MM.1S (cell line): ENCODE measurements at regions not wholly inside any gene's neighbourhood (a gene's known extent, or its start where the extent isn't known, plus 50 kb on each side); places are given as distances from the start of the nearest gene placed in this dataset.
"Not testable (repeated sequence)": the region's sequence is repeated elsewhere in the genome, so short reads cannot be mapped to it uniquely, and the experiment has no call there.

Source experiments
- DNase-seq: peaks from one replicate; pipeline ENCODE4 v3.0.0-alpha.2; 2015
- H2AFZ ChIP-seq: fragments of 300-600 bp; sonication (generic); 2 replicates; pipeline ENCODE4 v1.6.0; 2016; ENCODE audit warnings: antibody characterized with exemption, low read length
- H3F3A ChIP-seq: fragments of 300-600 bp; sonication (generic); 2 replicates; pipeline ENCODE4 v1.6.1; 2016; ENCODE audit warnings: mild to moderate bottlenecking, antibody characterized with exemption, low read length, moderate library complexity, mixed read lengths; ENCODE audit not compliant: insufficient read depth
- H3K27ac ChIP-seq: fragments of 300-600 bp; sonication (generic); 2 replicates; pipeline ENCODE4 v1.5.1; 2016; ENCODE audit warnings: mild to moderate bottlenecking, low read length
- H3K27me3 ChIP-seq: fragments of 300-600 bp; sonication (generic); replicated peaks from 2 replicates; pipeline ENCODE4 v1.6.0; 2016; ENCODE audit warnings: low read length; ENCODE audit not compliant: insufficient read depth
- H3K36me3 ChIP-seq: fragments of 300-600 bp; sonication (generic); replicated peaks from 2 replicates; pipeline ENCODE4 v1.6.1; 2016; ENCODE audit warnings: mild to moderate bottlenecking, low read length, mixed read lengths; ENCODE audit not compliant: insufficient read depth
- H3K4me1 ChIP-seq: fragments of 300-600 bp; sonication (generic); 2 replicates; pipeline ENCODE4 v1.6.1; 2016; ENCODE audit warnings: low read length, mixed read lengths
- H3K4me2 ChIP-seq: fragments of 300-600 bp; sonication (generic); 2 replicates; pipeline ENCODE4 v1.6.0; 2016; ENCODE audit warnings: low read depth, low read length
- H3K4me3 ChIP-seq: fragments of 300-600 bp; sonication (generic); 2 replicates; pipeline ENCODE4 v1.5.1; 2016; ENCODE audit warnings: low read length, mixed read lengths
- H3K79me2 ChIP-seq: fragments of 300-600 bp; sonication (generic); 2 replicates; pipeline ENCODE4 v1.6.1; 2016; ENCODE audit warnings: mixed run types, low read length, mixed read lengths
- H3K9ac ChIP-seq: fragments of 300-600 bp; sonication (generic); 2 replicates; pipeline ENCODE4 v1.6.1; 2016; ENCODE audit warnings: low read length, mixed read lengths
- H3K9me2 ChIP-seq: fragments of 300-600 bp; sonication (generic); replicated peaks from 2 replicates; pipeline ENCODE4 v1.6.1; 2016; ENCODE audit warnings: mild to moderate bottlenecking, low read length, mixed read lengths; ENCODE audit not compliant: insufficient read depth
- H3K9me3 ChIP-seq: fragments of 300-600 bp; sonication (generic); replicated peaks from 2 replicates; pipeline ENCODE4 v1.6.1; 2016; ENCODE audit warnings: mild to moderate bottlenecking, low read length, mixed read lengths; ENCODE audit not compliant: insufficient read depth
- H4K20me1 ChIP-seq: fragments of 300-600 bp; sonication (generic); 2 replicates; pipeline ENCODE4 v1.6.1; 2016; ENCODE audit warnings: mild to moderate bottlenecking, low read length, moderate library complexity, mixed read lengths; ENCODE audit not compliant: insufficient read depth
- EZH2 ChIP-seq: fragments of 300-600 bp; sonication (generic); optimal IDR thresholded peaks from 2 replicates; pipeline ENCODE3; 2017; ENCODE audit warnings: low read depth, mild to moderate bottlenecking, antibody characterized with exemption, low read length, mixed read lengths
- EZH2phosphoT487 ChIP-seq: fragments of 300-600 bp; sonication (generic); IDR thresholded peaks from 2 replicates; pipeline ENCODE4 v1.6.1; 2018; ENCODE audit warnings: antibody characterized with exemption, low read length
- TF ChIP-seq, protein P1 (sequence below): fragments of 300-600 bp; sonication (generic); IDR thresholded peaks from 2 replicates; pipeline ENCODE4 v1.5.1; 2016; ENCODE audit warnings: antibody characterized with exemption, low read length, mixed read lengths

DNA sequence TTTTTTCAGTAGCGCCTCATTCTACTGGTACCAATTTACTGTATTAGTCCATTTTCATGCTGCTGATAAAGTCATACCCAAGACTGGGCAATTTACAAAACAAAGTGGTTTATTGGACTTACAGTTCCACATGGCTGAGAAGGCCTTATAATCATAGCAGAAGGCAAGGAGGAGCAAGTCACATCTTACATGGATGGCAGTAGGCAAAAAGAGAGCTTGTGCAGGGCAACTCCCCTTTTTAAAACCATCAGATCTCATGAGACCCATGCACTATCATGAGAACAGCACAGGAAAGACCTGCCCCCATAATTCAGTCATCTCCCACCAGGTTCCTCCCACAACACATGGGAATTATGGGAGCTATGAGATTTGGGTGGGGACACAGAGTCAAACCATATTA is 443.5 kb downstream of the SH2D1A start:
- H3K9ac ChIP-seq, DNase-seq, H3K9me2 ChIP-seq, H3K27ac ChIP-seq, H3K79me2 ChIP-seq, H3K4me2 ChIP-seq, H2AFZ ChIP-seq, H3K9me3 ChIP-seq, H3K4me3 ChIP-seq, H3K36me3 ChIP-seq, H3F3A ChIP-seq, H3K27me3 ChIP-seq, H3K4me1 ChIP-seq, H4K20me1 ChIP-seq: not testable (repeated sequence)

DNA sequence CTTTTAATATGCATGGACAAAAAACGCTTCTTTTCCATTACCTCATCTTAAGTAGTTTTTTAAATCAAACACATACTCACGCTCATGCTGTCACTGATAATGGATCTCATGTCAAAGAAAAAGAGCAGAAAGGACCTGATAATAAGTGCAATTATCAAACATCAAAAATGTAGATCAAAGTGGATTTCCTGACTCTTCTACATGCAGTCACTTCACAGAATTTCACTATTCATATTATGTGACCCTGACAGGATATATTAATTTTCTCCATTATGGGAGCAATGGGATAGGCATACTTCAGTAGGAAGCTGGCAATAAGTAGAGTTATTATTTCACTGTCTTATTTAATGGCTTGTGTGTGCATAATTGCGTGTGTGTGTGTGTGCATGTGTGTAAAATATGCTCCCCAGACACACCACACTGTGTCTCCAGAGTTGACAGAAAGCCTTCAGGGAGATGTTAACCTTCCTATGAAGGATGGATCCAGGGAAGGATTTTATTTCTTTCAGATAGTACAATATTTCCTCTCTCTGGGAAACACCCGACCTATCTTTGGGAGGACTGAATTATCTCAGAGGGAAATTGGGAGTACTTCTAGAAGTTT is 445.2 kb downstream of the SH2D1A start:
- no peaks in the 10 kb centered on the region for H3K79me2 ChIP-seq
- no peaks in the 10 kb centered on the region for H3K27me3 ChIP-seq
- no peak overlapping the region for H2AFZ ChIP-seq
- no peak overlapping the region for H3K4me3 ChIP-seq
- no peaks in the 10 kb centered on the region for H3K9me3 ChIP-seq
- no peaks in the 10 kb centered on the region for H3K9me2 ChIP-seq
- H3K9ac ChIP-seq: no peak overlapping the region
- H3K36me3 ChIP-seq: no peaks in the 10 kb centered on the region
- H3K27ac ChIP-seq: no peak overlapping the region
- H3F3A ChIP-seq: no peaks in the 10 kb centered on the region
- TF ChIP-seq, protein P1, sequence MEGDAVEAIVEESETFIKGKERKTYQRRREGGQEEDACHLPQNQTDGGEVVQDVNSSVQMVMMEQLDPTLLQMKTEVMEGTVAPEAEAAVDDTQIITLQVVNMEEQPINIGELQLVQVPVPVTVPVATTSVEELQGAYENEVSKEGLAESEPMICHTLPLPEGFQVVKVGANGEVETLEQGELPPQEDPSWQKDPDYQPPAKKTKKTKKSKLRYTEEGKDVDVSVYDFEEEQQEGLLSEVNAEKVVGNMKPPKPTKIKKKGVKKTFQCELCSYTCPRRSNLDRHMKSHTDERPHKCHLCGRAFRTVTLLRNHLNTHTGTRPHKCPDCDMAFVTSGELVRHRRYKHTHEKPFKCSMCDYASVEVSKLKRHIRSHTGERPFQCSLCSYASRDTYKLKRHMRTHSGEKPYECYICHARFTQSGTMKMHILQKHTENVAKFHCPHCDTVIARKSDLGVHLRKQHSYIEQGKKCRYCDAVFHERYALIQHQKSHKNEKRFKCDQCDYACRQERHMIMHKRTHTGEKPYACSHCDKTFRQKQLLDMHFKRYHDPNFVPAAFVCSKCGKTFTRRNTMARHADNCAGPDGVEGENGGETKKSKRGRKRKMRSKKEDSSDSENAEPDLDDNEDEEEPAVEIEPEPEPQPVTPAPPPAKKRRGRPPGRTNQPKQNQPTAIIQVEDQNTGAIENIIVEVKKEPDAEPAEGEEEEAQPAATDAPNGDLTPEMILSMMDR: no peak
- no peak for TF ChIP-seq EZH2phosphoT487
- TF ChIP-seq EZH2: no peak
- no peaks in the 10 kb centered on the region for H4K20me1 ChIP-seq
- 0 out of 2 replicates have a peak, but pooled peaks cover 3% of the 10 kb centered on the region for H3K4me1 ChIP-seq
- H3K4me2 ChIP-seq: no peak overlapping the region
- no peak for DNase-seq

DNA sequence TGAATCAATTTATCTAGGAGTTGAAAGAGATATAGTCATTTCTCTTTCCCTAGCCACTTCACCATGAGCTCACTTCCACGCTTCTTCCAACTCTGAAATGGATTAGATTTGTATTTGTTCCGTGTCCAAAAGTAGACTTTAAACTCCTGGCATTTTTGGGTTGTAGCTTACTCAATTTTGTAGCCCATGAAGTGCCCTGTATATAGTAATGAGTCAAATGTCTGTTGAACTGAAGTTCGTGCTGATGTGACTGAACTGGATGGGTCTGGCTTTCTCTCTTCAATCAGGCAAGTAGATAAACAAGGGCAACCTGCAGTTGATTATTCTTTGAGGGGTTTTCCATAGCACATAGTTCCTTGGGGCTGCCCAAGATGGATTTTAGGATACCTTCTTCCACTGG is 450.6 kb downstream of the SH2D1A start:
- Histone ChIP-seq H3K4me3 (no peak overlapping the region), H3K9me3 (no peaks in the 10 kb centered on the region), H3K4me2 (no peak overlapping the region), H3K36me3 (no peaks in the 10 kb centered on the region), H3F3A (no peaks in the 10 kb centered on the region), H4K20me1 (no peaks in the 10 kb centered on the region), H3K27ac (no peak overlapping the region), H2AFZ (no peak overlapping the region), H3K9me2 (no peaks in the 10 kb centered on the region), H3K79me2 (no peaks in the 10 kb centered on the region), H3K9ac (no peak overlapping the region), H3K4me1 (0 out of 2 replicates have a peak, but pooled peaks cover 3% of the 10 kb centered on the region), H3K27me3 (no peaks in the 10 kb centered on the region)
- TF ChIP-seq EZH2phosphoT487 (no peak), EZH2 (no peak)
- TF ChIP-seq, protein P1: no peak
- DNase-seq: no peak

DNA sequence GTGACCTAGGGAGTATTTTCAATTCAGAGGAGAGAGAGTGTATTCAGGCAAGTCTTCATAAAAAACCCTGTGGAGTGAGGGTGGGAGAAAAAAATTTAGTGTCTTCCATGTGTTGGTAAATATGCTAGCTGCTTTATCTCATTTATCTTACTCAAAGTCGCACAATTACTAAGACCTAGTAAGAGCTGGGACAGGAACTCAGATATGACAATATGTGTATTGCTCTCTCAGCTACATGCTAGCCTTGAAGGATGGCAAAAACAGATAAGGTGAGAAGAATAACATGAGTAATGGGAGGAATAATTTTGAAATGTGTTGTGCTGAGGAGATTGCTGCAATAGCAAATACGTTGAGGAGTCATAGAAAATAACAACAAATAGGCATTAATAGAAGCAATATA is 458.6 kb downstream of the SH2D1A start:
- H2AFZ ChIP-seq: no peak overlapping the region
- H3K27ac ChIP-seq: no peak overlapping the region
- no peak overlapping the region for H3K4me2 ChIP-seq
- H3K79me2 ChIP-seq: no peaks in the 10 kb centered on the region
- no peaks in the 10 kb centered on the region for H3K27me3 ChIP-seq
- no peak for DNase-seq
- H3K9me2 ChIP-seq: no peaks in the 10 kb centered on the region
- no peaks in the 10 kb centered on the region for H3F3A ChIP-seq
- H3K4me1 ChIP-seq: no peaks in the 10 kb centered on the region
- no peak overlapping the region for H3K4me3 ChIP-seq
- no peak overlapping the region for H3K9ac ChIP-seq
- no peaks in the 10 kb centered on the region for H3K9me3 ChIP-seq
- no peak for TF ChIP-seq EZH2
- TF ChIP-seq, protein P1: no peak
- TF ChIP-seq EZH2phosphoT487: no peak
- no peaks in the 10 kb centered on the region for H3K36me3 ChIP-seq
- H4K20me1 ChIP-seq: no peaks in the 10 kb centered on the region
